ENCODE measurements at regions not wholly inside any gene's neighbourhood (a gene's known extent, or its start where the extent isn't known, plus 50 kb on each side); places are given as distances from the start of the nearest gene placed in this dataset.

- TF ChIP-seq CTCF (IDR thresholded peaks at IDR 0.05) (no peak), SIN3A (IDR thresholded peaks at IDR 0.05; ENCODE audit: borderline replicate concordance, insufficient read depth, low read depth, low read length) (no peak), REST (IDR thresholded peaks at IDR 0.05; ENCODE audit: insufficient read depth in 1 of 2, low read depth in 2 of 2, low read length in 1 of 2) (no peak)
Measured at GRCh38 chr6:81455641-81456040, 296.8 kb downstream of the TENT5A start.
